Endothelial cell of umbilical vein (primary cell): ENCODE measurements at regions not wholly inside any gene's neighbourhood (a gene's known extent, or its start where the extent isn't known, plus 50 kb on each side); places are given as distances from the start of the nearest gene placed in this dataset.

ENCODE experiments used
- BruUV-seq: library from RNA; stranded (reverse); fragments of 400-500 nt; replicated peaks from 2 replicates; lab custom pipeline; 2021; lab: Mats Ljungman, UMichigan
- CTCF ChIA-PET: fragments of 300-600, 350-600 bp; sonication (Branson Sonifier 250); formaldehyde crosslinking; loops from one replicate; lab custom pipeline; 2021; ENCODE audit warnings: antibody characterized with exemption, inconsistent platforms; lab: Charles Lee
- POLR2A ChIA-PET: fragments of 300-600, 350-600 bp; sonication (Branson Sonifier 250); formaldehyde crosslinking; loops from one replicate; lab custom pipeline; 2021; ENCODE audit warnings: antibody characterized with exemption, inconsistent platforms; lab: Charles Lee
- DNase-seq: peaks from one replicate; pipeline ENCODE4 v3.0.0-alpha.2; 2011; ENCODE audit warnings: low read depth, low spot score
- FAIRE-seq: peaks from 2 replicates; lab custom pipeline; 2011; peaks lifted over from hg19 to GRCh38; lab: Jason Lieb, UNC
- H2AFZ ChIP-seq: 2 replicates; pipeline ENCODE4 v1.6.0; 2012; ENCODE audit warnings: low read depth, low read length, control low read depth, inconsistent platforms
- H3K27ac ChIP-seq: 2 replicates; pipeline ENCODE4 v1.5.1; 2011; ENCODE audit warnings: low read depth, mild to moderate bottlenecking, control low read depth, low read length, moderate library complexity; ENCODE audit not compliant: insufficient read depth
- H3K27me3 ChIP-seq, 2 experiments: 2 replicates each; pipeline versions ENCODE4 v1.6.0 to v1.6.1; 2011; ENCODE audit warnings: low read length in 2 of 2, mixed read lengths in 1 of 2; ENCODE audit not compliant: control insufficient read depth in 2 of 2, insufficient read depth in 2 of 2
- H3K36me3 ChIP-seq, 2 experiments: 2 replicates in 1 of 2; 3 replicates in 1 of 2; pipeline ENCODE4 v1.5.1; 2011; ENCODE audit warnings: low read length in 2 of 2, mild to moderate bottlenecking in 1 of 2, moderate library complexity in 1 of 2; ENCODE audit not compliant: control insufficient read depth in 2 of 2, insufficient read depth in 2 of 2; ENCODE audit errors: extremely low read depth in 1 of 2
- H3K4me1 ChIP-seq: 3 replicates; pipeline ENCODE4 v1.5.1; 2011; ENCODE audit warnings: mild to moderate bottlenecking, low read length; ENCODE audit not compliant: control insufficient read depth, insufficient read depth; ENCODE audit errors: extremely low read depth
- H3K4me2 ChIP-seq: 2 replicates; pipeline ENCODE4 v1.6.1; 2011; ENCODE audit warnings: low read length, control low read depth, mixed read lengths; ENCODE audit not compliant: insufficient read depth
- H3K4me3 ChIP-seq, 3 experiments: fragments of 200-600 bp in 1 of 3; sonication (generic), shearing (Covaris generic) in 1 of 3; replicated peaks in 1 of 3; 2 replicates each; pipeline ENCODE4 v1.5.1; 2011 to 2016; ENCODE audit warnings: control low read depth in 3 of 3, low read length in 3 of 3, mild to moderate bottlenecking in 2 of 3, inconsistent platforms in 1 of 3, low read depth in 1 of 3, moderate library complexity in 1 of 3; ENCODE audit not compliant: insufficient read depth in 1 of 3
- H3K79me2 ChIP-seq: 2 replicates; pipeline ENCODE4 v1.6.0; 2012; ENCODE audit warnings: low read length, inconsistent platforms; ENCODE audit not compliant: control insufficient read depth, insufficient read depth
- H3K9ac ChIP-seq: replicated peaks from 2 replicates; pipeline ENCODE3; 2011; ENCODE audit warnings: low read length, control low read depth; ENCODE audit not compliant: insufficient read depth; ENCODE audit errors: extremely low read depth
- H3K9me1 ChIP-seq: replicated peaks from 3 replicates; pipeline ENCODE4 v1.6.0; 2011; ENCODE audit warnings: mild to moderate bottlenecking, low read length; ENCODE audit not compliant: control insufficient read depth, insufficient read depth; ENCODE audit errors: extremely low read depth
- H3K9me3 ChIP-seq: replicated peaks from 2 replicates; pipeline ENCODE4 v1.5.1; 2012; ENCODE audit warnings: low read length, inconsistent platforms; ENCODE audit not compliant: control insufficient read depth, insufficient read depth
- H4K20me1 ChIP-seq: replicated peaks from 2 replicates; pipeline ENCODE3; 2011; ENCODE audit warnings: mild to moderate bottlenecking, low read length; ENCODE audit not compliant: control insufficient read depth, insufficient read depth; ENCODE audit errors: extremely low read depth
- CTCF ChIP-seq, 2 donors: IDR thresholded peaks; 1 replicate in 1 of 2; 2 replicates in 1 of 2; pipeline ENCODE4 v1.5.1; 2011; ENCODE audit warnings: low read length in 2 of 2, mild to moderate bottlenecking in 2 of 2, moderate library complexity in 2 of 2, control low read depth in 1 of 2, inconsistent platforms in 1 of 2, low read depth in 1 of 2; ENCODE audit not compliant: insufficient read depth in 1 of 2; ENCODE audit errors: extremely low read depth in 1 of 2
- EZH2 ChIP-seq: IDR thresholded peaks from 2 replicates; pipeline ENCODE4 v1.6.1; 2012; ENCODE audit warnings: borderline replicate concordance, low read depth, mild to moderate bottlenecking, moderate library complexity, low read length, inconsistent platforms; ENCODE audit not compliant: severe bottlenecking
- FOS ChIP-seq: IDR thresholded peaks from 2 replicates; pipeline ENCODE4 v1.6.1; 2011; ENCODE audit warnings: mild to moderate bottlenecking, low read length, moderate library complexity, borderline replicate concordance; ENCODE audit not compliant: insufficient read depth
- GATA2 ChIP-seq: IDR thresholded peaks from 2 replicates; pipeline ENCODE4 v1.7.0; 2011; ENCODE audit warnings: low read depth, mild to moderate bottlenecking, moderate library complexity, mixed read lengths, low read length; ENCODE audit not compliant: insufficient read length, insufficient read depth
- JUN ChIP-seq: IDR thresholded peaks from 2 replicates; pipeline ENCODE4 v1.6.1; 2011; ENCODE audit warnings: borderline replicate concordance, low read depth; ENCODE audit not compliant: insufficient read length, insufficient read depth
- MAX ChIP-seq: IDR thresholded peaks from 2 replicates; pipeline ENCODE4 v1.6.1; 2011; ENCODE audit not compliant: insufficient read depth, insufficient read length
- MYC ChIP-seq: IDR thresholded peaks from one replicate; pipeline ENCODE4 v1.6.1; 2011; ENCODE audit warnings: mild to moderate bottlenecking, low read depth, low read length
- POLR2A ChIP-seq: IDR thresholded peaks from 2 replicates; pipeline ENCODE4 v1.6.1; 2012; ENCODE audit warnings: low read depth, mild to moderate bottlenecking, control low read depth, low read length
- POLR2AphosphoS5 ChIP-seq: IDR thresholded peaks from 2 replicates; pipeline ENCODE4 v1.6.1; 2012; ENCODE audit warnings: low read depth, mild to moderate bottlenecking, control low read depth, low read length, moderate library complexity; ENCODE audit not compliant: insufficient read depth
- dilution Hi-C: fragments of 300-500 bp; cut with MboI; formaldehyde crosslinking; loops from one replicate; pipeline ENCODE4 v1.15.0; 2019; ENCODE audit warnings: low sequenced_read_pairs; ENCODE audit not compliant: extremely low pct_ligation_motif_present
- intact Hi-C: fragments of 100-400 bp; cut with micrococcal nuclease; formaldehyde crosslinking; loops from one replicate; pipeline ENCODE4 v1.10.0; 2022

- no peaks in the 10 kb centered on the region for H4K20me1 ChIP-seq
- no peak overlapping the region for H3K4me3 ChIP-seq
- H2AFZ ChIP-seq: no peak overlapping the region
- H3K9ac ChIP-seq: no peak overlapping the region
- intact Hi-C loops (no loop called here), dilution Hi-C loops (no loop called here)
- no peaks in the 10 kb centered on the region for H3K36me3 ChIP-seq
- FAIRE-seq: no peak
- no peaks in the 10 kb centered on the region for H3K9me3 ChIP-seq
- no peaks in the 10 kb centered on the region for H3K9me1 ChIP-seq
- H3K79me2 ChIP-seq: no peaks in the 10 kb centered on the region
- BruUV-seq: no TSS peak
- DNase-seq: no peak
- H3K27ac ChIP-seq: no peak overlapping the region
- no peaks in the 10 kb centered on the region for H3K27me3 ChIP-seq
- H3K4me2 ChIP-seq: no peak overlapping the region
- ChIA-PET CTCF (interaction anchor here (0.8 kb wide), 1 partner anchor 42 kb away, joined by 3 read pairs; no protein-coding TSS in a partner anchor), POLR2A (no interaction called here)
- H3K4me1 ChIP-seq: no peaks in the 10 kb centered on the region
- no peak for TF ChIP-seq CTCF (IDR thresholded peaks at IDR 0.05; ENCODE audit: extremely low read depth in 1 of 2, insufficient read depth in 1 of 2, low read depth in 1 of 2, low read length in 2 of 2)
- no peak for TF ChIP-seq MAX
- no peak for TF ChIP-seq POLR2A
- no peak for TF ChIP-seq FOS
- no peak for TF ChIP-seq JUN
- TF ChIP-seq POLR2AphosphoS5: no peak
- TF ChIP-seq MYC: no peak
- TF ChIP-seq EZH2: no peak
- TF ChIP-seq GATA2: no peak
Measured at GRCh38 chr13:104614361-104615145, 1548.3 kb upstream of the SLC10A2 start.
